ENCODE measurements at regions not wholly inside any gene's neighbourhood (a gene's known extent, or its start where the extent isn't known, plus 50 kb on each side); places are given as distances from the start of the nearest gene placed in this dataset.

DNA sequence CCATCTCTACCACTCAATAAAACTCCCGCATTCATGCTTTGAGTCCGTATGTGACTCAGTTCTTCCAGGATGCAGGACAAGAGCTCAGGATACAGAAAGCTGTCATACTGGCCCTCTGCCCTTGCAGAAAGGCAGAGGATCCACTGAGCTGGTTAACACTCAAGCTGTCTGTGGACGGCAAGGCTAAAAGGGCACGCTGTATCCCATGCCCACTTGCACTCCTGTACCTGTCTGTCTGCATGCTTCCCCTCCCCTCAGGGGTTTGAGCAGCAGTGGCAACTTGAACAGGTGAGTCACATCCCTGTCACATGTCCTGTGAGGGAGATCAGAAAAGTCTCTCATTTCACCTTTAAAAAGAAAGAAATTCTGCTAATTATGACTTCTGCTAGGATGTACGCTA, 293.8 kb downstream of the HS3ST3B1 start:
- TF ChIP-seq CTCF (IDR thresholded peaks at IDR 0.05; ENCODE audit: poor library complexity): no peak
- no peak for TF ChIP-seq EZH2 (IDR thresholded peaks at IDR 0.05; ENCODE audit: borderline replicate concordance)
- no peak for TF ChIP-seq EZH2phosphoT487 (IDR thresholded peaks at IDR 0.05; ENCODE audit: low read depth, severe bottlenecking, unreplicated experiment)

Data from hepatocyte (in vitro differentiated cells).